PC-9 (cell line): ENCODE measurements at regions not wholly inside any gene's neighbourhood (a gene's known extent, or its start where the extent isn't known, plus 50 kb on each side); places are given as distances from the start of the nearest gene placed in this dataset.

ENCODE experiments used
- EZH2 ChIP-seq: fragments of 200-600 bp; sonication (generic); IDR thresholded peaks from 2 replicates; pipeline ENCODE4 v1.8.0; 2017; ENCODE audit warnings: antibody characterized with exemption, low read depth
- TF ChIP-seq, protein P1 (sequence below): fragments of 200-600 bp; sonication (generic); conservative IDR thresholded peaks from 2 replicates; pipeline ENCODE4 v1.6.1; 2017; ENCODE audit warnings: mixed run types, antibody characterized with exemption, mild to moderate bottlenecking, moderate library complexity

DNA sequence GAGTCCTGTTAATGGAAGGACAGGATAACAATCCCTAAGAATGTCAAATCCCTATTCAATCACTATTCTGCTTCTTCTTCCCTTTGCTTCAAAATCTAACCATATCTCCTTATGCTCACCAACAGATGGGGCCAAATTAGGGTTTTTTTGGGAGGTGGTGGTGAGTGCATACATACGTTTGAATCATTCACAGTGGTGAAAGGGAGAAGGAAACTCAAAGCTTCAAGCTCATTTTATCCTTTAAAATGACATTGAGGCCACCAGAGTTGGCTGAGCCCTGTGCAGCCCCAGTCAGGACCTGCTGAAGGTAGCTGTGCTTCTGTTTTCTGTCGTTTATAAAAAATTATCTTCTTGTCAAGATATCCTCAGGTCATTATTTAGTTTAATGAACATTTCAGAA is 607.5 kb upstream of the AGTR1 start:
- TF ChIP-seq, protein P1, sequence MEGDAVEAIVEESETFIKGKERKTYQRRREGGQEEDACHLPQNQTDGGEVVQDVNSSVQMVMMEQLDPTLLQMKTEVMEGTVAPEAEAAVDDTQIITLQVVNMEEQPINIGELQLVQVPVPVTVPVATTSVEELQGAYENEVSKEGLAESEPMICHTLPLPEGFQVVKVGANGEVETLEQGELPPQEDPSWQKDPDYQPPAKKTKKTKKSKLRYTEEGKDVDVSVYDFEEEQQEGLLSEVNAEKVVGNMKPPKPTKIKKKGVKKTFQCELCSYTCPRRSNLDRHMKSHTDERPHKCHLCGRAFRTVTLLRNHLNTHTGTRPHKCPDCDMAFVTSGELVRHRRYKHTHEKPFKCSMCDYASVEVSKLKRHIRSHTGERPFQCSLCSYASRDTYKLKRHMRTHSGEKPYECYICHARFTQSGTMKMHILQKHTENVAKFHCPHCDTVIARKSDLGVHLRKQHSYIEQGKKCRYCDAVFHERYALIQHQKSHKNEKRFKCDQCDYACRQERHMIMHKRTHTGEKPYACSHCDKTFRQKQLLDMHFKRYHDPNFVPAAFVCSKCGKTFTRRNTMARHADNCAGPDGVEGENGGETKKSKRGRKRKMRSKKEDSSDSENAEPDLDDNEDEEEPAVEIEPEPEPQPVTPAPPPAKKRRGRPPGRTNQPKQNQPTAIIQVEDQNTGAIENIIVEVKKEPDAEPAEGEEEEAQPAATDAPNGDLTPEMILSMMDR = no peak
- TF ChIP-seq EZH2 = no peak
